Upper lobe of right lung (tissue), 1 donor: ENCODE measurements at regions not wholly inside any gene's neighbourhood (a gene's known extent, or its start where the extent isn't known, plus 50 kb on each side); places are given as distances from the start of the nearest gene placed in this dataset.

ENCODE experiments used
- ATAC-seq: fragments of 200-7000 bp; cut with Tn5 transposase; one replicate; pipeline ENCODE4 v1.9.1; 2020; ENCODE audit warnings: mild to moderate bottlenecking, moderate library complexity
- DNase-seq: peaks from one replicate; pipeline ENCODE4 v3.0.0-alpha.2; 2020
- H3K27ac ChIP-seq: fragments of 200-600 bp; one replicate; pipeline ENCODE4 v1.8.0; 2022
- H3K27me3 ChIP-seq: fragments of 200-600 bp; one replicate; pipeline ENCODE4 v1.8.0; 2022; ENCODE audit warnings: mild to moderate bottlenecking
- H3K36me3 ChIP-seq: fragments of 200-600 bp; one replicate; pipeline ENCODE4 v1.8.0; 2022
- H3K4me1 ChIP-seq: fragments of 200-600 bp; one replicate; pipeline ENCODE4 v1.8.0; 2022
- H3K4me3 ChIP-seq: fragments of 200-600 bp; one replicate; pipeline ENCODE4 v1.8.0; 2022; ENCODE audit warnings: mild to moderate bottlenecking
- H3K9me3 ChIP-seq: fragments of 200-600 bp; one replicate; pipeline ENCODE4 v1.8.0; 2022
- CTCF ChIP-seq: fragments of 200-600 bp; IDR thresholded peaks from one replicate; pipeline ENCODE4 v1.8.0; 2022; ENCODE audit warnings: antibody characterized with exemption
- intact Hi-C: fragments of 100-400 bp; cut with DNase I; formaldehyde crosslinking; loops from one replicate; pipeline ENCODE4 v1.11.0; 2022
- donor health status: DM: no; HTN: yes; CAD: no; lungs with severe emphysema.

- intact Hi-C loops = no loop called here
- Histone ChIP-seq H3K36me3 (no peaks in the 10 kb centered on the region), H3K4me1 (no peaks in the 10 kb centered on the region), H3K27ac (no peak overlapping the region), H3K4me3 (no peak overlapping the region), H3K9me3 (no peaks in the 10 kb centered on the region), H3K27me3 (no peaks in the 10 kb centered on the region)
- no peak for DNase-seq
- TF ChIP-seq CTCF = no peak
- no peak for ATAC-seq
Observed at GRCh38 chr4:126124818-126125217, 810.1 kb downstream of the FAT4 start.

GRCh38 chr4:126130215-126130614 lies 815.5 kb downstream of the FAT4 start:
- DNase-seq (no peak), ATAC-seq (no peak)
- no peaks in the 10 kb centered on the region for H3K36me3 ChIP-seq
- H3K4me3 ChIP-seq = no peak overlapping the region
- no peak for TF ChIP-seq CTCF
- no peaks in the 10 kb centered on the region for H3K9me3 ChIP-seq
- no peaks in the 10 kb centered on the region for H3K27me3 ChIP-seq
- H3K27ac ChIP-seq = no peak overlapping the region
- intact Hi-C loops = no loop called here
- no peaks in the 10 kb centered on the region for H3K4me1 ChIP-seq

GRCh38 chr4:126136922-126137781 lies 822.4 kb downstream of the FAT4 start:
- intact Hi-C loops = no loop called here
- H3K27me3 ChIP-seq = no peaks in the 10 kb centered on the region

GRCh38 chr4:126137782-126138170 lies 823.0 kb downstream of the FAT4 start:
- H3K4me3 ChIP-seq = no peak overlapping the region
- no peak for DNase-seq
- ATAC-seq = no peak
- no peaks in the 10 kb centered on the region for H3K36me3 ChIP-seq
- TF ChIP-seq CTCF = no peak
- H3K27me3 ChIP-seq = no peaks in the 10 kb centered on the region
- H3K27ac ChIP-seq = no peak overlapping the region
- intact Hi-C loops = no loop called here
- H3K9me3 ChIP-seq = no peaks in the 10 kb centered on the region
- no peaks in the 10 kb centered on the region for H3K4me1 ChIP-seq

More at GRCh38 chr4:126136922-126137781, 822.4 kb downstream of the FAT4 start:
- Histone ChIP-seq H3K27ac (no peak overlapping the region), H3K4me1 (no peaks in the 10 kb centered on the region), H3K9me3 (no peaks in the 10 kb centered on the region), H3K36me3 (no peaks in the 10 kb centered on the region), H3K4me3 (no peak overlapping the region)
- no peak for TF ChIP-seq CTCF
- no peak for DNase-seq
- no peak for ATAC-seq

- no peak for ATAC-seq
- no peaks in the 10 kb centered on the region for H3K4me1 ChIP-seq
- H3K27ac ChIP-seq = no peak overlapping the region
- intact Hi-C loops = no loop called here
- no peak overlapping the region for H3K4me3 ChIP-seq
- DNase-seq = no peak
- no peak for TF ChIP-seq CTCF
- no peaks in the 10 kb centered on the region for H3K36me3 ChIP-seq
- no peaks in the 10 kb centered on the region for H3K27me3 ChIP-seq
- no peaks in the 10 kb centered on the region for H3K9me3 ChIP-seq
Observed at GRCh38 chr4:126144543-126145237, 829.9 kb downstream of the FAT4 start.
